SK-N-SH treated with all-trans-retinoic acid at 6 μM for 48 hours (cell line): ENCODE measurements at regions not wholly inside any gene's neighbourhood (a gene's known extent, or its start where the extent isn't known, plus 50 kb on each side); places are given as distances from the start of the nearest gene placed in this dataset.

ENCODE experiments used
- ATAC-seq: fragments of 200-7000 bp; cut with Tn5 transposase; 3 replicates; pipeline ENCODE4 v1.9.1; 2020; ENCODE audit warnings: mild to moderate bottlenecking, moderate library complexity
- ARNTL ChIP-seq: fragments of 450-650 bp; formaldehyde crosslinking; IDR thresholded peaks from 2 replicates; pipeline ENCODE4 v1.5.0; 2020; ENCODE audit warnings: low read depth, mild to moderate bottlenecking, moderate library complexity, borderline replicate concordance
- BACH2 ChIP-seq: fragments of 250-450 bp; sonication (Bioruptor Pico); IDR thresholded peaks from 2 replicates; pipeline ENCODE4 v1.9.0; 2021; ENCODE audit warnings: mild to moderate bottlenecking, borderline replicate concordance
- CSDC2 ChIP-seq: fragments of 250-450 bp; sonication (Bioruptor Pico); IDR thresholded peaks from 2 replicates; pipeline ENCODE4 v1.5.0; 2020; ENCODE audit warnings: mild to moderate bottlenecking, moderate library complexity
- ESRRG ChIP-seq: fragments of 250-450 bp; sonication (Bioruptor Pico); IDR thresholded peaks from 2 replicates; pipeline ENCODE4 v1.6.1; 2021; ENCODE audit warnings: mild to moderate bottlenecking
- GLIS3 ChIP-seq: fragments of 250-450 bp; sonication (Bioruptor Pico); IDR thresholded peaks from 2 replicates; pipeline ENCODE4 v1.5.0; 2020; ENCODE audit warnings: mild to moderate bottlenecking, moderate library complexity
- ISL1 ChIP-seq: fragments of 250-450 bp; sonication (Bioruptor Pico); IDR thresholded peaks from 2 replicates; pipeline ENCODE4 v2.1.2; 2022; ENCODE audit warnings: mild to moderate bottlenecking, moderate library complexity
- OSR1 ChIP-seq: fragments of 250-450 bp; sonication (Bioruptor Pico); IDR thresholded peaks from 2 replicates; pipeline ENCODE4 v1.8.0; 2022; ENCODE audit warnings: moderate library complexity, mild to moderate bottlenecking, inconsistent platforms
- PPARA ChIP-seq: fragments of 250-450 bp; sonication (Bioruptor Pico); IDR thresholded peaks from 2 replicates; pipeline ENCODE4 v1.5.0; 2020; ENCODE audit warnings: mild to moderate bottlenecking, borderline replicate concordance
- RARB ChIP-seq: fragments of 250-450 bp; sonication (Bioruptor Pico); IDR thresholded peaks from 2 replicates; pipeline ENCODE4 v1.8.0; 2021; ENCODE audit warnings: mild to moderate bottlenecking, moderate library complexity
- SNAI2 ChIP-seq: fragments of 250-450 bp; sonication (Bioruptor Pico); IDR thresholded peaks from 2 replicates; pipeline ENCODE4 v1.5.0; 2020; ENCODE audit warnings: mild to moderate bottlenecking, moderate library complexity
- TCF4 ChIP-seq: fragments of 250-450 bp; sonication (Bioruptor Pico); IDR thresholded peaks from 2 replicates; pipeline ENCODE4 v1.8.0; 2021; ENCODE audit warnings: mild to moderate bottlenecking, moderate library complexity, borderline replicate concordance
- TOX ChIP-seq: fragments of 250-450 bp; sonication (Bioruptor Pico); IDR thresholded peaks from 2 replicates; pipeline ENCODE4 v1.8.0; 2021; ENCODE audit warnings: mild to moderate bottlenecking, moderate library complexity, borderline replicate concordance
- ZC3H10 ChIP-seq: fragments of 250-450 bp; sonication (Bioruptor Pico); IDR thresholded peaks from 2 replicates; pipeline ENCODE4 v1.5.1; 2021; ENCODE audit warnings: mild to moderate bottlenecking, moderate library complexity
- ZFP3 ChIP-seq: fragments of 250-450 bp; sonication (Bioruptor Pico); IDR thresholded peaks from 2 replicates; pipeline ENCODE4 v1.5.0; 2020; ENCODE audit warnings: mild to moderate bottlenecking, moderate library complexity
- ZFP30 ChIP-seq: fragments of 450-650 bp; formaldehyde crosslinking; IDR thresholded peaks from 2 replicates; pipeline ENCODE4 v1.5.0; 2022; ENCODE audit warnings: mild to moderate bottlenecking, moderate library complexity
- ZNF565 ChIP-seq: fragments of 450-650 bp; formaldehyde crosslinking; conservative IDR thresholded peaks from 2 replicates; pipeline ENCODE4 v1.5.0; 2020; ENCODE audit warnings: low read depth, mild to moderate bottlenecking, moderate library complexity
- ZNF70 ChIP-seq: fragments of 450-650 bp; formaldehyde crosslinking; IDR thresholded peaks from 2 replicates; pipeline ENCODE4 v1.5.0; 2020; ENCODE audit warnings: mild to moderate bottlenecking, moderate library complexity
- ZNF8 ChIP-seq: fragments of 450-650 bp; formaldehyde crosslinking; IDR thresholded peaks from 2 replicates; pipeline ENCODE4 v1.5.0; 2020; ENCODE audit warnings: mild to moderate bottlenecking, moderate library complexity
- TF ChIP-seq, protein P1 (sequence below): fragments of 250-450 bp; sonication (Bioruptor Pico); IDR thresholded peaks from 2 replicates; pipeline ENCODE4 v1.8.0; 2020; ENCODE audit warnings: mild to moderate bottlenecking, moderate library complexity, borderline replicate concordance
- TF ChIP-seq, protein P2 (sequence below): fragments of 250-450 bp; sonication (Bioruptor Pico); IDR thresholded peaks from 2 replicates; pipeline ENCODE4 v1.8.0; 2021; ENCODE audit warnings: low read depth, mild to moderate bottlenecking, moderate library complexity, borderline replicate concordance
- TF ChIP-seq, protein P3 (sequence below): fragments of 250-450 bp; sonication (Bioruptor Pico); IDR thresholded peaks from 2 replicates; pipeline ENCODE4 v1.5.0; 2020; ENCODE audit warnings: mild to moderate bottlenecking, moderate library complexity
- TF ChIP-seq, protein P4 (sequence below): fragments of 250-450 bp; sonication (Bioruptor Pico); IDR thresholded peaks from 2 replicates; pipeline ENCODE4 v1.5.1; 2021; ENCODE audit warnings: mild to moderate bottlenecking, moderate library complexity

DNA sequence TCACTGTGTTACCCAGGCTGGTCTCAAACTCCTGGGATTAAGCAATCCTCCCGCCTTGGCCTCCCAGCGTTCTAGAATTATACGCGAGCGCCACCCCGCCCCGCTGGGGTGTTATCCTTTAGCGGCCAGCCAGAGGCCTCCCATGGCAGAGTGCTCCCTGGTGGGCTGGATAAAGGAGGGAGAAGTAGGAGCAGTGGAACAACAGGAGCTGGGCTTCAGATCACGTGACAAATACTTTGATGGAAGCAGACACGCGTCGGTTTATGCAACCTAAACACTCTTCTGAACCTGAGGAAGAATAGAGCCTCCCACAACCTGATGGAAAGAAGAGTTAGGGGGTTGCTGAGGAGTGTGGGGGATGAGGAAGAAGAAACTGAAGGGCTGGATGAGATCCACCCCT lies 2114.0 kb downstream of the TP53TG3F start:
- ATAC-seq: no peak
- TF ChIP-seq TOX (CRISPR knock-in tag) (no peak), ZNF8 (CRISPR knock-in tag) (no peak), OSR1 (CRISPR knock-in tag) (no peak), ARNTL (CRISPR knock-in tag) (no peak), ZFP3 (CRISPR knock-in tag) (no peak), RARB (CRISPR knock-in tag) (no peak), ZNF70 (CRISPR knock-in tag) (no peak), BACH2 (CRISPR knock-in tag) (no peak), CSDC2 (no peak), SNAI2 (no peak), GLIS3 (CRISPR knock-in tag) (no peak), ISL1 (no peak), ESRRG (no peak), ZC3H10 (CRISPR knock-in tag) (no peak), ZNF565 (no peak)
- TF ChIP-seq, protein P1, sequence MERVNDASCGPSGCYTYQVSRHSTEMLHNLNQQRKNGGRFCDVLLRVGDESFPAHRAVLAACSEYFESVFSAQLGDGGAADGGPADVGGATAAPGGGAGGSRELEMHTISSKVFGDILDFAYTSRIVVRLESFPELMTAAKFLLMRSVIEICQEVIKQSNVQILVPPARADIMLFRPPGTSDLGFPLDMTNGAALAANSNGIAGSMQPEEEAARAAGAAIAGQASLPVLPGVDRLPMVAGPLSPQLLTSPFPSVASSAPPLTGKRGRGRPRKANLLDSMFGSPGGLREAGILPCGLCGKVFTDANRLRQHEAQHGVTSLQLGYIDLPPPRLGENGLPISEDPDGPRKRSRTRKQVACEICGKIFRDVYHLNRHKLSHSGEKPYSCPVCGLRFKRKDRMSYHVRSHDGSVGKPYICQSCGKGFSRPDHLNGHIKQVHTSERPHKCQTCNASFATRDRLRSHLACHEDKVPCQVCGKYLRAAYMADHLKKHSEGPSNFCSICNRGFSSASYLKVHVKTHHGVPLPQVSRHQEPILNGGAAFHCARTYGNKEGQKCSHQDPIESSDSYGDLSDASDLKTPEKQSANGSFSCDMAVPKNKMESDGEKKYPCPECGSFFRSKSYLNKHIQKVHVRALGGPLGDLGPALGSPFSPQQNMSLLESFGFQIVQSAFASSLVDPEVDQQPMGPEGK (CRISPR knock-in tag): no peak
- TF ChIP-seq, protein P2, sequence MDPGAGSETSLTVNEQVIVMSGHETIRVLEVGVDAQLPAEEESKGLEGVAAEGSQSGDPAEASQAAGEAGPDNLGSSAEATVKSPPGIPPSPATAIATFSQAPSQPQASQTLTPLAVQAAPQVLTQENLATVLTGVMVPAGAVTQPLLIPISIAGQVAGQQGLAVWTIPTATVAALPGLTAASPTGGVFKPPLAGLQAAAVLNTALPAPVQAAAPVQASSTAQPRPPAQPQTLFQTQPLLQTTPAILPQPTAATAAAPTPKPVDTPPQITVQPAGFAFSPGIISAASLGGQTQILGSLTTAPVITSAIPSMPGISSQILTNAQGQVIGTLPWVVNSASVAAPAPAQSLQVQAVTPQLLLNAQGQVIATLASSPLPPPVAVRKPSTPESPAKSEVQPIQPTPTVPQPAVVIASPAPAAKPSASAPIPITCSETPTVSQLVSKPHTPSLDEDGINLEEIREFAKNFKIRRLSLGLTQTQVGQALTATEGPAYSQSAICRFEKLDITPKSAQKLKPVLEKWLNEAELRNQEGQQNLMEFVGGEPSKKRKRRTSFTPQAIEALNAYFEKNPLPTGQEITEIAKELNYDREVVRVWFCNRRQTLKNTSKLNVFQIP (CRISPR knock-in tag): no peak

DNA sequence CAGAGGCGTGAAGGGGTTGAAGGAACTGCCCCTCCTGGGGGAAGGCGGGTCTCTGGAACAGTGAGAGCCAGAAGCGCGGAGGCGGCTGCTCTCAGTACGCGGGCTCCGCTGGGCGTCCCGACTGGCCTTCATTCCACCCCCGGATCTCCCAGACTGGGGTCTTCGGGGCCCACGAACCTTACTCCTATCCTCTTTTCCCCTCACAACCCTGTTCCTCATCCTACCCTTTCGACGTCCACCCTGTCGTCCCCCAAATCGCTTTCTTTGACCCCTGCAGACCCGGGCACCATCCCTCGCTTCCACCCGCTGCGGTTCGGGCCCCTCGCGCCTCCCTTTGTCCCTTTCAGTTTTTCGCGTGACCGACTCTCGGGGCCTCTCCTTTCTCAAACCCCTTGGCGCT lies 2114.6 kb downstream of the TP53TG3F start:
- ATAC-seq: no peak
- TF ChIP-seq, protein P1 (CRISPR knock-in tag): no peak
- TF ChIP-seq ESRRG (no peak), GLIS3 (CRISPR knock-in tag) (no peak), ISL1 (no peak), TOX (CRISPR knock-in tag) (no peak), ZNF8 (CRISPR knock-in tag) (no peak), PPARA (CRISPR knock-in tag) (no peak), TCF4 (CRISPR knock-in tag) (no peak), ZNF565 (no peak), BACH2 (CRISPR knock-in tag) (no peak), OSR1 (CRISPR knock-in tag) (no peak), ZNF70 (CRISPR knock-in tag) (no peak), ARNTL (CRISPR knock-in tag) (no peak), CSDC2 (no peak), RARB (CRISPR knock-in tag) (no peak), ZFP3 (CRISPR knock-in tag) (no peak)
- TF ChIP-seq, protein P3, sequence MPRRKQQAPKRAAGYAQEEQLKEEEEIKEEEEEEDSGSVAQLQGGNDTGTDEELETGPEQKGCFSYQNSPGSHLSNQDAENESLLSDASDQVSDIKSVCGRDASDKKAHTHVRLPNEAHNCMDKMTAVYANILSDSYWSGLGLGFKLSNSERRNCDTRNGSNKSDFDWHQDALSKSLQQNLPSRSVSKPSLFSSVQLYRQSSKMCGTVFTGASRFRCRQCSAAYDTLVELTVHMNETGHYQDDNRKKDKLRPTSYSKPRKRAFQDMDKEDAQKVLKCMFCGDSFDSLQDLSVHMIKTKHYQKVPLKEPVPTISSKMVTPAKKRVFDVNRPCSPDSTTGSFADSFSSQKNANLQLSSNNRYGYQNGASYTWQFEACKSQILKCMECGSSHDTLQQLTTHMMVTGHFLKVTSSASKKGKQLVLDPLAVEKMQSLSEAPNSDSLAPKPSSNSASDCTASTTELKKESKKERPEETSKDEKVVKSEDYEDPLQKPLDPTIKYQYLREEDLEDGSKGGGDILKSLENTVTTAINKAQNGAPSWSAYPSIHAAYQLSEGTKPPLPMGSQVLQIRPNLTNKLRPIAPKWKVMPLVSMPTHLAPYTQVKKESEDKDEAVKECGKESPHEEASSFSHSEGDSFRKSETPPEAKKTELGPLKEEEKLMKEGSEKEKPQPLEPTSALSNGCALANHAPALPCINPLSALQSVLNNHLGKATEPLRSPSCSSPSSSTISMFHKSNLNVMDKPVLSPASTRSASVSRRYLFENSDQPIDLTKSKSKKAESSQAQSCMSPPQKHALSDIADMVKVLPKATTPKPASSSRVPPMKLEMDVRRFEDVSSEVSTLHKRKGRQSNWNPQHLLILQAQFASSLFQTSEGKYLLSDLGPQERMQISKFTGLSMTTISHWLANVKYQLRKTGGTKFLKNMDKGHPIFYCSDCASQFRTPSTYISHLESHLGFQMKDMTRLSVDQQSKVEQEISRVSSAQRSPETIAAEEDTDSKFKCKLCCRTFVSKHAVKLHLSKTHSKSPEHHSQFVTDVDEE (CRISPR knock-in tag): no peak

DNA sequence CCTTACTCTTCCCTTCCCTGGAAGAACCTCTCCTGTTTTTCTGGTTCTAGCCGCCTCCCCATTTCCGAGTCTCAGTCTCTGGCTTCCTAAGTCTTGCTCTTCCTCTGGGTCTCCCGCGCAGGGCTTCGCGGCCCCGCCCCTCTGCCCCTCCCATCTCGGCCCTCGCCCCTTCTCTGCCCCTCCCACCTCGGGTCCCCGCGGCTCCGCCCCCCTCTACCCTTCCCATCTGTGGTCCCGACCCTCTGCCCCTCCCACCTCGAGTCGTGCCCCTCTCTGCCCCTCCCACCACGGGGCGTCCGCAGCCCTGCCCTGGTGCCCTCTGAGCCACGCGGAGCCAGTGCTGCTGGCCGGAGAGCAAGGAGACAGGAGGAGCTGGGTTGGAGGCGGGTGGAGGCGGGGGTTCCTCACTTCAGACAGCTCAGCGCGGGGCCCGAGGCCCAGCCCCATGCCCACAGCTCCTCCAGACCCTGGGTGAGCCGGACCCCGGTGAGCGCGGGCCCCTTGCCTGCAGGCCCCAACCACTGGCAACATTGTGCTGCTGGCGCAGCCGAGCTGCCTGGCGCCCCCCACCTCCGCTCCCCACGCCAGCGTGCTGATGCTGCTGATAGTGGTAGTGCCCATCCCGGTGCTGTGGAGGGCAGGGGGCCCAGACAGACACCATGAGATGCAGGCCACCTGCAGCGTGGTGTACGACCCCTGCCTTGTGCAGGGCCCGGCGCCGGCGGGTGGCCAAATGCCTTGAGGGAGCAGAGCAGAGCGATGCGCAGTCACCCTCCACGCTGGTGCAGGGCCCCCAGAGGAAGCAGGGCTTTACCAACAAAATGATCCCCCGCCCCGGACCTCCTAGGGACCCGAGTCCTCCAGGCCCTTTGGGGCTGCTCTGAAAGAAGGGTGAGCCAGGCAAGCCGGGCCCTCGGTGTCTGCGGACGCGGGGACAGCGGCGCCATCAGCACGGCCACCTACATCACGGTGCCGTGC lies 2115.3 kb downstream of the TP53TG3F start:
- TF ChIP-seq TCF4 (CRISPR knock-in tag) (no peak), TOX (CRISPR knock-in tag) (no peak), ZFP30 (CRISPR knock-in tag) (no peak), ZNF8 (CRISPR knock-in tag) (no peak), PPARA (CRISPR knock-in tag) (no peak), RARB (CRISPR knock-in tag) (no peak), CSDC2 (no peak)
- TF ChIP-seq, protein P1 (CRISPR knock-in tag): no peak
- TF ChIP-seq, protein P4, sequence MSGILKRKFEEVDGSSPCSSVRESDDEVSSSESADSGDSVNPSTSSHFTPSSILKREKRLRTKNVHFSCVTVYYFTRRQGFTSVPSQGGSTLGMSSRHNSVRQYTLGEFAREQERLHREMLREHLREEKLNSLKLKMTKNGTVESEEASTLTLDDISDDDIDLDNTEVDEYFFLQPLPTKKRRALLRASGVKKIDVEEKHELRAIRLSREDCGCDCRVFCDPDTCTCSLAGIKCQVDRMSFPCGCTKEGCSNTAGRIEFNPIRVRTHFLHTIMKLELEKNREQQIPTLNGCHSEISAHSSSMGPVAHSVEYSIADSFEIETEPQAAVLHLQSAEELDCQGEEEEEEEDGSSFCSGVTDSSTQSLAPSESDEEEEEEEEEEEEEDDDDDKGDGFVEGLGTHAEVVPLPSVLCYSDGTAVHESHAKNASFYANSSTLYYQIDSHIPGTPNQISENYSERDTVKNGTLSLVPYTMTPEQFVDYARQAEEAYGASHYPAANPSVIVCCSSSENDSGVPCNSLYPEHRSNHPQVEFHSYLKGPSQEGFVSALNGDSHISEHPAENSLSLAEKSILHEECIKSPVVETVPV: no peak
- ATAC-seq: peak; percentile 25; the same call in 1 of the 3 replicates
